HepG2 (cell line): ENCODE measurements at regions not wholly inside any gene's neighbourhood (a gene's known extent, or its start where the extent isn't known, plus 50 kb on each side); places are given as distances from the start of the nearest gene placed in this dataset.

Experiments used
- ATAC-seq: fragments of 200-7000 bp; cut with Tn5 transposase; 3 replicates; pipeline ENCODE4 v1.9.1; 2020; ENCODE audit warnings: mild to moderate bottlenecking, moderate library complexity
- BruUV-seq: library from RNA; stranded (reverse); fragments of 400-500 nt; replicated peaks from 2 replicates; lab custom pipeline; 2021; lab: Mats Ljungman, UMichigan
- CTCF ChIA-PET: fragments of 300-600 bp; formaldehyde crosslinking; extraction: SDS; loops from one replicate; lab custom pipeline; 2021; ENCODE audit warnings: low total read pairs, inconsistent platforms, low intra/inter-chr PET ratio; lab: Yijun Ruan, JAX
- POLR2A ChIA-PET: fragments of 350-600 bp; sonication (Branson Sonifier 250); formaldehyde crosslinking; loops from one replicate; lab custom pipeline; 2020; ENCODE audit warnings: antibody characterized with exemption, inconsistent platforms; lab: Yijun Ruan, JAX
- DNase-seq: peaks from one replicate; pipeline ENCODE4 v3.0.0-alpha.2; 2015; ENCODE audit warnings: low spot score
- FAIRE-seq: peaks from 3 replicates; lab custom pipeline; 2011; peaks lifted over from hg19 to GRCh38; lab: Jason Lieb, UNC
- H2AFZ ChIP-seq: one replicate; pipeline ENCODE4 v1.6.1; 2011; ENCODE audit warnings: low read length, inconsistent platforms
- H3K27ac ChIP-seq: fragments of 300-600 bp; 3 replicates; pipeline ENCODE4 v1.8.0; 2011; ENCODE audit warnings: mixed run types, mild to moderate bottlenecking, mixed read lengths, low read length, inconsistent platforms; ENCODE audit not compliant: insufficient read depth; ENCODE audit errors: extremely low read length
- H3K27me3 ChIP-seq, 2 experiments: fragments of 200-600 bp in 1 of 2; 2 replicates in 1 of 2; 3 replicates in 1 of 2; pipeline versions ENCODE4 v1.6.0 to v1.8.0; 2011; ENCODE audit warnings: low read length in 2 of 2, mild to moderate bottlenecking in 2 of 2, moderate library complexity in 2 of 2, inconsistent platforms in 1 of 2; ENCODE audit not compliant: insufficient read depth in 2 of 2, control insufficient read depth in 1 of 2
- H3K36me3 ChIP-seq, 2 experiments: fragments of 200-600 bp in 1 of 2; replicated peaks in 1 of 2; 2 replicates in 1 of 2; 3 replicates in 1 of 2; pipeline versions ENCODE4 v1.5.1 to v1.8.0; 2011; ENCODE audit warnings: low read length in 2 of 2, inconsistent platforms in 1 of 2; ENCODE audit not compliant: insufficient read depth in 2 of 2, control insufficient read depth in 1 of 2
- H3K4me1 ChIP-seq: 2 replicates; pipeline ENCODE4 v1.5.1; 2012; ENCODE audit warnings: low read length, inconsistent platforms; ENCODE audit not compliant: insufficient read depth
- H3K4me2 ChIP-seq: 2 replicates; pipeline ENCODE4 v1.6.0; 2011; ENCODE audit warnings: low read depth, low read length, inconsistent platforms
- H3K4me3 ChIP-seq, 3 experiments: fragments of 200-600 bp in 1 of 3; sonication (generic), shearing (Covaris generic) in 1 of 3; replicated peaks in 1 of 3; 2 replicates each; pipeline ENCODE4 v1.5.1; 2011 to 2016; ENCODE audit warnings: low read length in 3 of 3, inconsistent platforms in 2 of 3, low read depth in 2 of 3, mild to moderate bottlenecking in 2 of 3, control low read depth in 1 of 3, mixed read lengths in 1 of 3; ENCODE audit not compliant: insufficient read depth in 1 of 3
- H3K79me2 ChIP-seq: one replicate; pipeline ENCODE4 v1.6.1; 2011; ENCODE audit warnings: low read length, inconsistent platforms; ENCODE audit not compliant: insufficient read depth
- H3K9ac ChIP-seq: 2 replicates; pipeline ENCODE4 v1.6.0; 2011; ENCODE audit warnings: mild to moderate bottlenecking, low read depth, low read length, inconsistent platforms; ENCODE audit not compliant: insufficient read depth
- H3K9me3 ChIP-seq: 2 replicates; pipeline ENCODE4 v1.5.1; 2012; ENCODE audit warnings: mild to moderate bottlenecking, low read length
- H4K20me1 ChIP-seq: 2 replicates; pipeline ENCODE4 v1.6.0; 2011; ENCODE audit warnings: inconsistent platforms, mild to moderate bottlenecking, low read length, moderate library complexity; ENCODE audit not compliant: insufficient read depth
- ATF7 ChIP-seq, 2 experiments: fragments of 450-650 bp in 1 of 2; sonication (generic) in 1 of 2; formaldehyde crosslinking in 1 of 2; IDR thresholded peaks; 2 replicates each; pipeline versions ENCODE4 v1.4.0 to v1.6.1; 2016 to 2020; ENCODE audit warnings: antibody characterized with exemption in 1 of 2, mild to moderate bottlenecking in 1 of 2, missing genetic modification reagents in 1 of 2
- CEBPB ChIP-seq: IDR thresholded peaks from 2 replicates; pipeline ENCODE4 v1.6.1; 2011; ENCODE audit warnings: low read depth, low read length, improper control_type of control experiment, borderline replicate concordance
- ELF3 ChIP-seq: IDR thresholded peaks from 2 replicates; pipeline ENCODE4 v1.6.1; 2016; ENCODE audit warnings: missing genetic modification reagents, missing compliant biosample characterization
- KDM3A ChIP-seq: IDR thresholded peaks from 2 replicates; pipeline ENCODE4 v1.6.1; 2018; ENCODE audit warnings: low read depth, missing compliant biosample characterization
- NBN ChIP-seq: fragments of 450-650 bp; conservative IDR thresholded peaks from 2 replicates; pipeline ENCODE4 v1.6.1; 2017
- PLRG1 ChIP-seq: fragments of 450-650 bp; conservative IDR thresholded peaks from 2 replicates; pipeline ENCODE4 v1.6.1; 2016
- POLR2AphosphoS5 ChIP-seq: IDR thresholded peaks from 2 replicates; pipeline ENCODE4 v1.6.1; 2012; ENCODE audit warnings: low read depth, low read length
- ZNF225 ChIP-seq: sonication (generic); formaldehyde crosslinking; IDR thresholded peaks from 2 replicates; pipeline ENCODE4 v1.4.0; 2020; ENCODE audit warnings: mild to moderate bottlenecking, missing genetic modification reagents
- ZSCAN30 ChIP-seq: sonication (generic); formaldehyde crosslinking; IDR thresholded peaks from 2 replicates; pipeline ENCODE4 v1.5.0; 2020; ENCODE audit warnings: mild to moderate bottlenecking, missing genetic modification reagents
- ZSCAN31 ChIP-seq: sonication (generic); formaldehyde crosslinking; IDR thresholded peaks from 2 replicates; pipeline ENCODE4 v1.5.0; 2020; ENCODE audit warnings: low read depth, mild to moderate bottlenecking, missing genetic modification reagents
- WGBS: methylation state at CpG from one replicate; pipeline ENCODE4 v1.1.6; 2017; ENCODE audit warnings: low lambda C conversion rate; 5-methylcytosine and 5-hydroxymethylcytosine counted together
- in situ Hi-C: cut with HindIII; loops from 2 replicates; pipeline ENCODE4 v1.10.0; 2017; ENCODE audit warnings: low pct_unique_long_range_greater_than_20kb; ENCODE audit not compliant: extremely low pct_ligation_motif_present
- intact Hi-C: fragments of 100-400 bp; cut with micrococcal nuclease; formaldehyde crosslinking; loops from one replicate; pipeline ENCODE4 v1.10.0; 2022; ENCODE audit not compliant: unreplicated experiment
- TF ChIP-seq, protein P1 (sequence below): sonication (generic); formaldehyde crosslinking; IDR thresholded peaks from 2 replicates; pipeline ENCODE4 v1.4.0; 2020; ENCODE audit warnings: mild to moderate bottlenecking, missing genetic modification reagents
- TF ChIP-seq, protein P2 (sequence below): IDR thresholded peaks from 2 replicates; pipeline ENCODE4 v1.6.1; 2016; ENCODE audit warnings: missing biosample characterization, missing genetic modification reagents, low read depth
- TF ChIP-seq, protein P3 (sequence below): sonication (generic); formaldehyde crosslinking; IDR thresholded peaks from 2 replicates; pipeline ENCODE4 v1.4.0; 2020; ENCODE audit warnings: missing genetic modification reagents
- TF ChIP-seq, protein P4 (sequence below): IDR thresholded peaks from 2 replicates; pipeline ENCODE4 v1.6.1; 2012; ENCODE audit warnings: inconsistent platforms

DNA sequence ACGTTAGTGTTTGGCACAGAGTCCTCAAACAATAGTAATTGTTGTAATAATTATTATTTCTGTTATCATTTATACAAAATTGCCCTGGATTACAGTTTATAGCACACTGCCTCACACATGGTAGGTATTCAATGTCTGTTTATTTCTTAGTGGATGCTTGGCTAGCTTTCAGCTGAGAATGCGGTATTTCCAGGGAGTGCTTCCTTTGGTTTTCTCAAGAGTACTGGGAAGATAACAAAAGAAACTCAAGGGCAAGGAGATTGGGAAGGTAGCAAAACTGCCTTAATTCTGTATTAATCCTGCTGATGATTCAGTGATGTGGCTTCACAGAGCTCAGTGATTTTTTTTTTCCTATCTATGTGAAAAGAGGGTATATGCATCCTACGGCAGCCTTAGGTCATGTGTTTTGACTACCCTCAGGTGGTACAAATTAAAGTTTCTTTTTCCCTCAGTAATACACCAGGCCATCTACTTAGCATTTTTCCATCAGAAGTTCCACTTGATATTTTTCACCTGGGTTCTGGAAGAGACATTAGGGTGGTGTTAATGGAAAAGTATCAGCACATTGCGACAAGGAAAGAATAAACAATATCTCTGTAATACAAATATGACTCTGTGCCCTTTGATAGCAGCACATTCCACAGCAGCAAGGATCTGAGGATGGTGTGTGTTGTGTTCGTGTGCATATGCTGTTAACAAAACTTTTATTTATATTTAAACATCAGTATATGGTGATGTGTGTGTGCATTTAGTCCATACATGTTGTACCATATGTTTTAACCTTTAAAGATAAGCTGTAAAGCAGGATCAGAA, 124.3 kb upstream of the RASGEF1B start:
- in situ Hi-C loops: no loop called here
- CTCF ChIA-PET: no interaction called here
- no peak for TF ChIP-seq POLR2AphosphoS5
- TF ChIP-seq ZSCAN31 (CRISPR knock-in tag): no peak
- TF ChIP-seq, protein P1, sequence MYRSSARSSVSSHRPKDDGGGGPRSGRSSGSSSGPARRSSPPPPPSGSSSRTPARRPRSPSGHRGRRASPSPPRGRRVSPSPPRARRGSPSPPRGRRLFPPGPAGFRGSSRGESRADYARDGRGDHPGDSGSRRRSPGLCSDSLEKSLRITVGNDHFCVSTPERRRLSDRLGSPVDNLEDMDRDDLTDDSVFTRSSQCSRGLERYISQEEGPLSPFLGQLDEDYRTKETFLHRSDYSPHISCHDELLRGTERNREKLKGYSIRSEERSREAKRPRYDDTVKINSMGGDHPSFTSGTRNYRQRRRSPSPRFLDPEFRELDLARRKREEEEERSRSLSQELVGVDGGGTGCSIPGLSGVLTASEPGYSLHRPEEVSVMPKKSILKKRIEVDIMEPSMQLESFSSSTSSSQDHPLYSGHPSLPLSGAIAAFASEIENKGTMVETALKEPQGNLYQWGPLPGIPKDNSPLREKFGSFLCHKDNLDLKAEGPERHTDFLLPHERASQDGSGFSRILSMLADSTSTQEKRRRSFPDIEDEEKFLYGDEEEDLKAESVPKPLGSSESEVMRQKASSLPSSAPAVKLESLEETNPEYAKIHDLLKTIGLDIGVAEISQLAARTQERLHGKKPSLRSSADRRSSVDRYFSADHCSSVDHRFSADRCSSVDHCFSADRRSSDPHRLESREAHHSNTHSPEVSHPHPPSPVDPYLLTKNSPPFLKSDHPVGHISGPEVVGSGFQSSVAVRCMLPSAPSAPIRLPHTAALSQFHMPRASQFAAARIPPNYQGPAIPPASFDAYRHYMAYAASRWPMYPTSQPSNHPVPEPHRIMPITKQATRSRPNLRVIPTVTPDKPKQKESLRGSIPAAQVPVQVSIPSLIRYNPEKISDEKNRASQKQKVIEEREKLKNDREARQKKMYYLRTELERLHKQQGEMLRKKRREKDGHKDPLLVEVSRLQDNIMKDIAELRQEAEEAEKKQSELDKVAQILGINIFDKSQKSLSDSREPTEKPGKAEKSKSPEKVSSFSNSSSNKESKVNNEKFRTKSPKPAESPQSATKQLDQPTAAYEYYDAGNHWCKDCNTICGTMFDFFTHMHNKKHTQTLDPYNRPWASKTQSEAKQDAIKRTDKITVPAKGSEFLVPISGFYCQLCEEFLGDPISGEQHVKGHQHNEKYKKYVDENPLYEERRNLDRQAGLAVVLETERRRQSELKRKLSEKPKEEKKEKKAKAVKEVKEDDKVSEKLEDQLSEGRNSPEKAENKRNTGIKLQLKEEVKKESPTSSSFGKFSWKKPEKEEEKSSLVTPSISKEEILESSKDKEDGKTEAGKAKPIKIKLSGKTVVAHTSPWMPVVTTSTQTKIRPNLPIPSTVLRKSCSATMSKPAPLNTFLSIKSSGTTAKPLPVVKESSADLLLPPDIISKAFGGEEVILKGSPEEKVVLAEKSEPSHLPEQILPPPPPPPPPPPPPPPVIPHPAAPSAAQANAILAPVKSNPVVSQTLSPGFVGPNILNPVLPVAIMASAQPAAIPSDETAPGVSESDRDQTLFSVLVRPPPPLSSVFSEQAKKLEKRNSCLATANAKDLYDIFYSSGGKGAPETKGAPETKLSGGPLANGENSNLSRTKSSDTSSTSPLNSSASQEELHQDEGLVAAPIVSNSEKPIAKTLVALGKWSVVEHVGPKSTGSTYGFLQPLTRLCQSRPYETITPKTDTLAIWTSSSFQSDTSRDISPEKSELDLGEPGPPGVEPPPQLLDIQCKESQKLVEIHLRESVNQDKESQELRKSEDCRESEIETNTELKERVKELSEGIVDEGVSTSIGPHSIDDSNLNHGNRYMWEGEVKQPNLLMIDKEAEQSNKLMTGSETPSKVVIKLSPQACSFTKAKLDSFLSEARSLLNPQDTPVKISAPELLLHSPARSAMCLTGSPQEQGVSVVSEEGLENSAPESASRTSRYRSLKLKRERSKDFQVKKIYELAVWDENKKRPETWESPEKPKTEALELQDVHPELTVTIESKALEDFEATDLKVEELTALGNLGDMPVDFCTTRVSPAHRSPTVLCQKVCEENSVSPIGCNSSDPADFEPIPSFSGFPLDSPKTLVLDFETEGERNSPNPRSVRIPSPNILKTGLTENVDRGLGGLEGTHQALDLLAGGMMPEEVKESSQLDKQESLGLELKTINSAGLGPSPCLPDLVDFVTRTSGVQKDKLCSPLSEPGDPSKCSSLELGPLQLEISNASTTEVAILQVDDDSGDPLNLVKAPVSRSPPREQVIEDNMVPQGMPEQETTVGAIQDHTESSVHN (CRISPR knock-in tag): no peak
- TF ChIP-seq ELF3 (CRISPR knock-in tag): no peak
- no peak for TF ChIP-seq ZNF225 (CRISPR knock-in tag)
- no peak for TF ChIP-seq CEBPB
- no peak for TF ChIP-seq ZSCAN30 (CRISPR knock-in tag)
- no peak for TF ChIP-seq NBN
- TF ChIP-seq, protein P2, sequence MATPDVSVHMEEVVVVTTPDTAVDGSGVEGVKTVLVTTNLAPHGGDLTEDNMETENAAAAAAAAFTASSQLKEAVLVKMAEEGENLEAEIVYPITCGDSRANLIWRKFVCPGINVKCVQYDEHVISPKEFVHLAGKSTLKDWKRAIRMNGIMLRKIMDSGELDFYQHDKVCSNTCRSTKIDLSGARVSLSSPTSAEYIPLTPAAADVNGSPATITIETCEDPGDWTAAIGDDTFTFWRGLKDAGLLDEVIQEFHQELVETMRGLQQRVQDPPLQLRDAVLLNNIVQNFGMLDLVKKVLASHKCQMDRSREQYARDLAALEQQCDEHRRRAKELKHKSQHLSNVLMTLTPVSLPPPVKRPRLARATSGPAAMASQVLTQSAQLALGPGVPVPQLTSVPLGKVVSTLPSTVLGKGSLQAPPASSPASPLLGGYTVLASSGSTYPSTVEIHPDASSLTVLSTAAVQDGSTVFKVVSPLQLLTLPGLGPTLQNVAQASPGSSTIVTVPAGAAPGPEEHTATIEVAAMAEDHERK (CRISPR knock-in tag): no peak
- TF ChIP-seq PLRG1: no peak
- TF ChIP-seq, protein P3, sequence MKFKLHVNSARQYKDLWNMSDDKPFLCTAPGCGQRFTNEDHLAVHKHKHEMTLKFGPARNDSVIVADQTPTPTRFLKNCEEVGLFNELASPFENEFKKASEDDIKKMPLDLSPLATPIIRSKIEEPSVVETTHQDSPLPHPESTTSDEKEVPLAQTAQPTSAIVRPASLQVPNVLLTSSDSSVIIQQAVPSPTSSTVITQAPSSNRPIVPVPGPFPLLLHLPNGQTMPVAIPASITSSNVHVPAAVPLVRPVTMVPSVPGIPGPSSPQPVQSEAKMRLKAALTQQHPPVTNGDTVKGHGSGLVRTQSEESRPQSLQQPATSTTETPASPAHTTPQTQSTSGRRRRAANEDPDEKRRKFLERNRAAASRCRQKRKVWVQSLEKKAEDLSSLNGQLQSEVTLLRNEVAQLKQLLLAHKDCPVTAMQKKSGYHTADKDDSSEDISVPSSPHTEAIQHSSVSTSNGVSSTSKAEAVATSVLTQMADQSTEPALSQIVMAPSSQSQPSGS: no peak
- TF ChIP-seq, protein P4, sequence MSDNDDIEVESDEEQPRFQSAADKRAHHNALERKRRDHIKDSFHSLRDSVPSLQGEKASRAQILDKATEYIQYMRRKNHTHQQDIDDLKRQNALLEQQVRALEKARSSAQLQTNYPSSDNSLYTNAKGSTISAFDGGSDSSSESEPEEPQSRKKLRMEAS: no peak
- TF ChIP-seq ATF7 (IDR thresholded peaks at IDR 0.05): no peak
- no peak for TF ChIP-seq ATF7 (CRISPR knock-in tag; IDR thresholded peaks at IDR 0.05)
- TF ChIP-seq KDM3A: no peak

More for the DNA sequence above, 124.3 kb upstream of the RASGEF1B start:
- Histone ChIP-seq H3K36me3 (no peaks in the 10 kb centered on the region), H3K27me3 (no peaks in the 10 kb centered on the region), H3K4me2 (no peak overlapping the region), H3K27ac (no peak overlapping the region), H3K9me3 (no peaks in the 10 kb centered on the region), H3K79me2 (no peaks in the 10 kb centered on the region), H4K20me1 (no peaks in the 10 kb centered on the region), H3K9ac (no peak overlapping the region), H3K4me3 (no peak overlapping the region), H2AFZ (no peak overlapping the region), H3K4me1 (peaks cover 6% of the 10 kb centered on the region; the same call in 1 of the 2 replicates)
- 33% methylated on average over 5 of the region's 5 CpGs for WGBS
- no peak for DNase-seq
- intact Hi-C loops: no loop called here
- POLR2A ChIA-PET: no interaction called here
- BruUV-seq: no TSS peak
- ATAC-seq: no peak
- no peak for FAIRE-seq
